ENCODE measurements at regions not wholly inside any gene's neighbourhood (a gene's known extent, or its start where the extent isn't known, plus 50 kb on each side); places are given as distances from the start of the nearest gene placed in this dataset.

GRCh38 chr5:123921193-123921592 is 409.2 kb downstream of the CSNK1G3 start:
- FAIRE-seq (no peak), DNase-seq (ENCODE audit: extremely low read depth in 1 of 4, low spot score in 3 of 4) (no peak), ATAC-seq (no peak)
- Histone ChIP-seq H3K9ac (ENCODE audit: insufficient read depth in 1 of 2, low read depth in 2 of 2, low read length in 2 of 2) (no peak overlapping the region), H3K79me2 (ENCODE audit: control insufficient read depth, insufficient read depth, low read length) (no peaks in the 10 kb centered on the region), H3K9me3 (replicated peaks; ENCODE audit: control insufficient read depth, insufficient read depth, low read depth, low read length) (no peaks in the 10 kb centered on the region), H3K9me1 (ENCODE audit: control insufficient read depth, insufficient read depth, low read length) (no peaks in the 10 kb centered on the region), H2AFZ (ENCODE audit: low read depth, low read length) (no peak overlapping the region), H3K36me3 (ENCODE audit: control insufficient read depth, insufficient read depth, low read length) (no peaks in the 10 kb centered on the region), H3K27ac (ENCODE audit: extremely low read depth, low read depth, low read length) (no peak overlapping the region), H3K4me3 (no peak overlapping the region), H3K4me2 (ENCODE audit: insufficient read depth, low read length) (no peak overlapping the region), H4K20me1 (replicated peaks; ENCODE audit: control insufficient read depth, insufficient read depth, low read length) (no peaks in the 10 kb centered on the region), H3K4me1 (replicated peaks in 1 of 2; ENCODE audit: control insufficient read depth in 2 of 2, insufficient read depth in 2 of 2, low read length in 2 of 2) (no peaks in the 10 kb centered on the region), H3K27me3 (ENCODE audit: control insufficient read depth in 2 of 2, insufficient read depth in 2 of 2, low read length in 2 of 2) (no peaks in the 10 kb centered on the region)
- intact Hi-C loops (cut with micrococcal nuclease) (no loop called here), in situ Hi-C loops (cut with MboI) (no loop called here)
- CTCF ChIA-PET (ENCODE audit: low intra/inter-chr PET ratio): no interaction called here
- TF ChIP-seq ZBTB1 (CRISPR knock-in tag; IDR thresholded peaks at IDR 0.05; ENCODE audit: borderline replicate concordance, low read depth): no peak
- no TSS peak for BruUV-seq (replicated peaks)
- POLR2A ChIA-PET: no interaction called here

- ChIA-PET CTCF (ENCODE audit: low intra/inter-chr PET ratio) (no interaction called here), POLR2A (no interaction called here)
- no peak for ATAC-seq
- in situ Hi-C loops (cut with MboI) (no loop called here), intact Hi-C loops (cut with micrococcal nuclease) (no loop called here)
- no TSS peak for BruUV-seq (replicated peaks)
- Histone ChIP-seq H2AFZ (ENCODE audit: low read depth, low read length) (no peak overlapping the region), H3K4me3 (no peak overlapping the region), H3K27me3 (ENCODE audit: control insufficient read depth in 2 of 2, insufficient read depth in 2 of 2, low read length in 2 of 2) (no peaks in the 10 kb centered on the region), H3K9me3 (replicated peaks; ENCODE audit: control insufficient read depth, insufficient read depth, low read depth, low read length) (no peaks in the 10 kb centered on the region), H3K9ac (ENCODE audit: insufficient read depth in 1 of 2, low read depth in 2 of 2, low read length in 2 of 2) (no peak overlapping the region), H3K27ac (ENCODE audit: extremely low read depth, low read depth, low read length) (no peak overlapping the region), H3K36me3 (ENCODE audit: control insufficient read depth, insufficient read depth, low read length) (no peaks in the 10 kb centered on the region), H4K20me1 (replicated peaks; ENCODE audit: control insufficient read depth, insufficient read depth, low read length) (no peaks in the 10 kb centered on the region), H3K4me1 (replicated peaks in 1 of 2; ENCODE audit: control insufficient read depth in 2 of 2, insufficient read depth in 2 of 2, low read length in 2 of 2) (no peaks in the 10 kb centered on the region), H3K4me2 (ENCODE audit: insufficient read depth, low read length) (no peak overlapping the region), H3K9me1 (ENCODE audit: control insufficient read depth, insufficient read depth, low read length) (no peaks in the 10 kb centered on the region), H3K79me2 (ENCODE audit: control insufficient read depth, insufficient read depth, low read length) (no peaks in the 10 kb centered on the region)
- no peak for DNase-seq (ENCODE audit: extremely low read depth in 1 of 4, low spot score in 3 of 4)
- WGBS (ENCODE audit: insufficient coverage, low coverage, missing lambda C conversion rate): 0% methylated on average over 8 of the region's 8 CpGs
- FAIRE-seq: no peak
- TF ChIP-seq SP2 (IDR thresholded peaks at IDR 0.05; ENCODE audit: extremely low read depth, low read depth, low read length, poor library complexity, severe bottlenecking): no peak
- TF ChIP-seq ZNF431 (CRISPR knock-in tag; IDR thresholded peaks at IDR 0.05): no peak
- no peak for TF ChIP-seq KLF16 (IDR thresholded peaks at IDR 0.05)
- TF ChIP-seq MCM2 (IDR thresholded peaks at IDR 0.05; ENCODE audit: low read depth): no peak
- TF ChIP-seq IRF9 (tag; IDR thresholded peaks at IDR 0.05): no peak
- TF ChIP-seq GTF2A2 (tag; IDR thresholded peaks at IDR 0.05): no peak
- no peak for TF ChIP-seq PHB (CRISPR knock-in tag; IDR thresholded peaks at IDR 0.05)
- no peak for TF ChIP-seq BCLAF1 (IDR thresholded peaks at IDR 0.05; ENCODE audit: borderline replicate concordance in 1 of 2, control insufficient read depth in 1 of 2, low read depth in 2 of 2, low read length in 1 of 2)
- no peak for TF ChIP-seq ZNF280A (IDR thresholded peaks at IDR 0.05; ENCODE audit: low read depth, partially characterized antibody)
Observed at GRCh38 chr5:123916345-123917121, 404.6 kb downstream of the CSNK1G3 start.

Data from K562 (cell line).